Left cardiac atrium (tissue), 4 donors: ENCODE measurements at regions not wholly inside any gene's neighbourhood (a gene's known extent, or its start where the extent isn't known, plus 50 kb on each side); places are given as distances from the start of the nearest gene placed in this dataset.
A peak's percentile ranks its signal among the peaks of the same experiment; 100 is the strongest.

Source experiments
- ATAC-seq, 2 donors: fragments of 200-7000 bp; cut with Tn5 transposase; one replicate each; pipeline ENCODE4 v1.9.1; 2020; ENCODE audit warnings: mild to moderate bottlenecking in 2 of 2, moderate library complexity in 2 of 2
- DNase-seq: peaks from one replicate; pipeline ENCODE4 v3.0.0-alpha.2; 2020
- intact Hi-C, 2 donors: fragments of 100-400 bp; cut with DNase I; formaldehyde crosslinking; loops; one replicate each; pipeline versions ENCODE4 v1.14.1 to v1.15.1; 2022 to 2023
- donor health status: DM: no; HTN: yes; CAD: no.
- donor health status: DM: no; HTN: yes; CAD: no; lungs with severe emphysema.
- donor health status: DM: yes; HTN: yes; CAD: no.
- donor health status: Dilated cardiomyopathy.

DNA sequence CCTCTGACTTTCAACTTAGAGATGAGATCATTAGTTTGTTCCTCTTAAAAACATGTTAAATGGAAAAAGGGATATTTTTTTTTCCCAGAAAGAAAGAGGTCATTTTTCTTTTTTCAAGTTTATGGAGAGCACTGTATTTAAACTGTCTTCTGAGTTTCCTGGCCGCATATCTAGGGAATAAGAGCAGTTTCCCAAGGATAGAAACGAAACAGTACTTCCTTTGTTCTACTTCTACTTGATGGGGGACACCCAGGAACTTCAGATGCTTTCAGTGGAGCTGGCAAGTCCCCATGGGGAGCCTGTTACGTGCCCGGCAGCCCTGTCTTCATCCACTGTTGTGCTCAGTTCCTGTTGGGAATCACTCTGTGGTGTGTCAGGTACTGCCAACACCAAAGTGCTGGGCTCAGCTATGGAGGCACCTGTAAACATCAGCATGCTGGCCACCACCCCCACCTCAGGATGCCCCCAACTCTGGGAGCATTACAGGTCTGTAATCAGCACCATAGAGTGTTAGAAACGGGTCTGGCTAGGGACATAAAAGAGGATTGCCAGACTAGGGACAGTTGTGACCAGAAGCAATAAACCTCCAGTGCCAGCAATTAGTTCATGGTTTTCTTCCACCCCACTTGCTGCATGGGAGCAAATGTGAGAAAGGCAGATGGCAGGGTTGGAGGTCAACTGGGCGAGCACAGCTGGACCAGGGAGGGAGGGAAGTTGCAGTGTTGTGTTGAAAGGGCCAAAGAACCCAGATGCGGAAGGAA is 221.7 kb upstream of the ECI2 start:
- ATAC-seq = no peak
- intact Hi-C loops = loop anchor here in 1 of 2 donors (5.0 kb wide), 1 partner anchor 45 kb away; no protein-coding TSS in a partner anchor
- no peak for DNase-seq

DNA sequence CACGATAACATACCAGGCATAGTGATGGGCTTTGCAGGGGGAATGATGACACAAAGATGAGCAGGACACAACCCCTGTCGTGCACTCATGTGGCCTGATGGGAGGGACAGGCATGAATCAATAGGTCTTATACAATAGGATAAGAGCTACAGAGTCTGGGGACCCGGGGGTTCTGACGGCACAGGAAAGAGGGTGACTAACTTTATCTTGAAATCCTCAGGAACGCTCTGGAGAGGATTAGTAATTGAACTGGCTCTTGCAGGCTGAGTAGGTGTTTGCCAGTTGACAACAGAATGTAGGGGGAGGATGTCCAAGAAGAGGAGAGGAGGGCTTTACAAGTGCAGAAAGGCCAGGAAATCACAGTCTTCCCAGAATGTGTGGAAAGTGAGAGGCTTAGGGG is 219.9 kb upstream of the ECI2 start:
- intact Hi-C loops = loop anchor here in 1 of 2 donors (5.0 kb wide), 1 partner anchor 47 kb away; no protein-coding TSS in a partner anchor
- DNase-seq = no peak
- ATAC-seq = no peak

DNA sequence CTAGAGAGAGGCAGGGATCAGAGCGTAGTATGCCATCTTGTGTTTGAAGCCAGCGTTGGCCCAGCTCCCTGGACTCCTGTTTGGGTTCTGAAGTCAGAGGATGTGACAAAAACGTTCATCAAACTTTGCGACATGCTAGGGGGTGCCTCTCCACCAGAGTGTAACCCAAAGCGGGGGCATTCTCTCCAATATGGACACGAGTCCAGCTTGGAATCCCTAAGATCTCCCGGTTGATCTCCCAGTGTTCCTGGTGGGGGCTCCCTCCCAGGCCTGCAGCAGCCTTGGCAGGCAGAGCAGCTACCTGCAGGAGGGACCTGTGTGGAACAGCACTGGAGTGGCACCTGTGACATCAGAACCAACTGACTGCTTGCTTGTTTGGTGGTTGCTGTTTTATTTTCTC is 218.8 kb upstream of the ECI2 start:
- ATAC-seq (no peak), DNase-seq (no peak)
- intact Hi-C loops = no loop called here

DNA sequence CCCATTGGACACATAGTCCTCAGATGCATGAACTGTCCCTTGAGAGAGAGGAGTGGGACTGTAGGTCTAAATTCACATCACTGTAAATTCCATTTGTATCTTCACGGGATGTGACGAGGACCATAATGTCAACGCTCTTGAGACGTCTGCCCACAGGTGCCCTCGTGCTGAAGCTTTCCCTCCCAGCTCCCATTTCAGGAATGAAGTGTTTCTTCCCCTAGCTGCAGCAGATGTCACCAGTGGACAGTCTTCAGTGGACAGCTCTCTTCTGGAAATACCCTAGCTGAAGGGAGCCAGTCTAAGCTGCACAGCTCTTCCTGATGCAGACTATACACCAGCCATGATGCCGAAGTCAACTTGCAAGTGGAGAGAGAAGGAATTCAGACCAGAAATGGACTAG is 217.4 kb upstream of the ECI2 start:
- ATAC-seq (peak; percentile 4 to 34), DNase-seq (no peak)
- intact Hi-C loops = no loop called here

DNA sequence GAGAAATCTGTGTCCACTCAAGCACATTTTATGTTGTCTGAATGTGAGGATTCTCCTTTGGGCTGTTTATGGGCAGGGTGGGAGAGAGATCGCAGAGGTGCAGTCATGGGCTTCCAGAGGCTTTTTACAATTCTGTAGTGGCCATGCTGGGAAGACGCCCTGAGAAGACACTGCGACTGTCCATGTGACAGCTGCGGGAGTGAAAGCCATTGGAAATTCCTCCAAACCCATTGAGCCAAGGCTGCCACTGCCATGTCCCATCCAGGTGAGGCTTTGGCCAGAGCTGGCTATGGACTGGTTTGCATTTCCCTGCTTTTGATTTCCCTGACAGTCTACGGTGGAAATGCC is 216.9 kb upstream of the ECI2 start:
- ATAC-seq (peak in 1 of 2 donors; percentile 9), DNase-seq (no peak)
- intact Hi-C loops = no loop called here

DNA sequence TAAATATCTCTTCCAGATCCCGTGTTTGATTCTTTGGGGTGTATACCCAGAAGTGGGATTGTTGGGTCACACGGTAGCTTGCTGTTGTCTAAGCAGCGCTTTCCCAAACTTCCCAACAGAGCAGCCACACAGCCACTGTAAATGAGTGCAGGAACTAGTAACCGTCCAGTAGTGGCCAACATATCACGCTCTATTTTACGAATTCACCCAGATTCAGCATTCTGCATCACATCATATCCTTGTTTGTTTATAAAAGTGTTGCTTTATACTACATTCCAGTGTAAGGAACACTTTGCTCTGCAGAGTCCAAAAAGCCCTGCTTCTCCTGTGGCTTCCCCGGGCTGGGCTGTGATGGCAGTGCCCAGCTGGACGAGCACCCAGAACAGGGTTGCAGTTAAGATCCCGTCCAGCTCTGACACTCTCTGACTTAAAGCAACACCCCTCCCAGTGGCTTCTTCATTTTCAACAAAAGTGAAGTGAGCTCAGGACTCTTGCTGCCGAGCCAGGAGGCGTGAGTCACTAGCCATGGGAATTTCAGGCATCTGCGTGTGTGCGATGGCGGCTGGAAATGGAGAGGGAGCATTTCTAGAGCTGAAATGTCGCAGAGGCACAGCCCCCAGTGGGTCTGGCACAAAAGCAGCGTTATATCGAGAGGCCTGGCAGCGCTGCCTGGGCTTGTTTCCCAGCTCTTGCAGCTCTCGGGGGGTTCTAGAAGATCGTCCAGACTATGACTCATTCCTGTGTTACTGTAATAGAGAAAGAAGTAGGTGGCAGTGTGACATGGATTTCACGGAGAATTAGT is 216.3 kb upstream of the ECI2 start:
- intact Hi-C loops = no loop called here
- ATAC-seq (peak; percentile 75 to 88), DNase-seq (peak; percentile 85)

DNA sequence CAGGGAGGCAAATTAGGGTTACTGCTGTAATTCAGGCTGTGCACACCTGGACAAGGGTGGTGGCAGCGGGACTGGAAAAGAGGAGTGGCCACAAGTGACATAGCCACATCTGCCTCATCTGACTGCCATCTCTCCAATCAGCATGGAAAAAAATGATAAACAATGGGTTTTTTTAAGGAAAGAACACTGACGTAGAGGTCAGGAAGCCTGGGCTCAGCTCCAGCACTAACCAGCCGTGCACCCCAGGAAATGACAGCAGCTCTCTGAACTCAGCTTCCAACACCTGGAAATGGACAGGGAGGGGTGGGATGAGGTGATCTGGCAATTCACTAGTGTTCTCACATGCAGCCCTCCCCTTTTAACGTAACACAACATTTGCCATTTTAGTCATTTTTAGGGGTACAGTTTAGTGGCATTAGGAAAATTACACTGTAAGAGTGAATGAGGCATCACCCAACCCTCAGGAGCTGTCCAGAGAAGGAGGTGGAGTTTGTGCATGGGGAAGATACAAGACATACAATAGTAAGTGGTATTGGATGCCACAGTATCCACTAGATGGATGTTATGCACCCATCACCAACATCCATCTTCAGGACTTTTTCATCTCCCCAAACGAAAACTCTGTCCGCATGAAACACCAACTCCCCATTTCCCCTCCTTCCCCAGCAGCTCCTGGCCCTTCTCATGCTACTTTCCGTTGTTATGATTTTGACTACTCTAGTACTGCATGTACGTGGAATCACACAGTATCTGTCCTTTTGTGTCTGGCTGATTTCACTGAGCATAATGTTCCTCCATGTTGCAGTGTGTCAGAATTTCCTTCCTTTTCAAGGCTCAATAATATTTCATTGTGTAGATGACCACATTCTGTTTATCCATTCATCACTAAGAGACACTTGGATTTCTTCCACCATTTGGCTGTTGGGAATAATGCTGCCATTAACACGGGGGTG is 215.5 kb upstream of the ECI2 start:
- intact Hi-C loops = no loop called here
- DNase-seq = peak; percentile 52
- peak in 1 of 2 donors; percentile 5 for ATAC-seq

DNA sequence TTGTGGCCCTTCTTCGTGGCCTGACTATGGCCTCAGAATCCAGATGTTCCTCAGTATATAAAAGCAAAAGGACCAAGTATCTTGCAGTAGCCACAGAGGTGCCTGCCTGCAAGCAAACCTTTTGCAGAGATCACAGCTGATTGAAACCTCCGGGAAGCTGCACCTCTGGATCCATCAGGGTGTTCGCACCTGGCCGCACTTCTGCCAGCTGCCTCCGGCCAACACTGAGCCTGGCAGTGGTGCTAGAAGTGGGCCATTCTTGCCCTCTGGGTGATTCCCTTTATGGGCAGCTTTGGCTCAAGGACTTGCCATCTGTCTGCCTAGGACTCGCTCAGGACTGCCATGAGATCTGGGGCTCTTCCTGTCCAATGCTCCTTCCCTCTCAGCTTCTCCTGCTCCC is 214.6 kb upstream of the ECI2 start:
- no peak for DNase-seq
- ATAC-seq = no peak
- intact Hi-C loops = no loop called here

DNA sequence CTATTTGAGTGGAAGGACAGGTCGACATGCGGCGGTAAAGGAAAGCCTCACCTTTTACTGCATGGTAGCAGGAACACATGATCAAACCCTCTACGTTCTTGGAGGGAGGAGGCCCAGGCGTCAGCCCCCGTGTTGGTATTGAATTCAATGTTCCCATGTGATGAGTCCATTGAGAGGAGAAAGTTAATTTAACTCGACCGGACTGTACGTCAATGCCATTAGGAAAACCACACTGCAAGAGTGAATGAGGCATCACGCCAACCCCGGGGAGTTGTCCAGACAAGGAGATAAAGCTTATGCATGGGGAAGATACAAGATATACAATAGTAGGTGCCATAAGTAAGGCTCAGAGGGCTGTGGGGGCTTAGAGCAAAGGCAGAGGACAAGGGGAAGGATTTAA is 213.9 kb upstream of the ECI2 start:
- no peak for ATAC-seq

DNA sequence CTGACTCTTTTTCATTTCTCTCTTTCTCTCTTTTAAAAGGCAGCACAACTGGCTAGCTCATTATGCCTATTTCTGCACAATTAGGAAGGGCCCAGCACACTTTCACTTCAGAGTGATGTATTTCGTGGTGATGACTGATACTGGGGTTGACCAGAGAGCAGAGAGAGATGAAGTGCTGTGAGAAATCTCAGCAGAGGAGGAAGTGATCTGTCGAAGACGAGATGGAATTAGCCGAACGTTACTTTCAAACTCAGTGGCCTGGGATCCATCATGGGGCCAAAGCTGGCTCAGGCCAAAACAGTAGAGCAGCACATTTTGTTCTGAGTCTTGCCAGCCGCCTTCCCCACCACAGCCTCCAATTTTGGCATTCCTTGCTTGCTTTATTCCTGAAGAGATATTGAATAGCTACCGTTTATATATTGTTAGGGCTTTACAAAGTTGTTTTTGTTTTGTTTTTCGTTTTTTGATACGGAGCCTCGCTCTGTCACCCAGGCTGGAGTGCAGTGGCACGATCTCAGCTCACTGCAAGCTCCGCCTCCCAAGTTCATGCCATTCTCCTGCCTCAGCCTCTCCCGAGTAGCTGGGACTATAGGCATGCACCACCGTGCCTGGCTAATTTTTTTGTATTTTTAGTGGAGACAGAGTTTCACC is 213.2 kb upstream of the ECI2 start:
- intact Hi-C loops = no loop called here
- DNase-seq (no peak), ATAC-seq (no peak)

More for the DNA sequence above, 213.9 kb upstream of the ECI2 start:
- intact Hi-C loops = no loop called here
- no peak for DNase-seq

DNA sequence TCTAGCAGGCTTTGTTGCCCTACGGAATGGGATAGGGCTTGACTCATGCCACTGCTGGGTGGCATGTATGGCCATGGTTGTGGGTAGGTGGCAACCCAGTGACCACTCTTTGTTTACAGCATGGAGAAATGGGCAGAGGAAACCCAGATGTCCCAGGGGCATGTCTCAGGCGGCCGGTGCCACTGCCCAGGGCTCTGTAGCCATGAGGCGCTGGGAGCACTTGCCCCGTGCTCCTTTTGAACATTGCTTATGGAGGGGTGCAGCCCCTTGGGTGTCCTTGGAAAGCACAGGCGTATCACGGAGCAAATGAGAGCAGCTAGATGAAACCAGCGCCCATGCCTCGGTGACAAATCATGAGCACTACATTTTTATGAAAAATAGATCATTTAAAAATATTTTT is 212.5 kb upstream of the ECI2 start:
- DNase-seq = no peak
- ATAC-seq = no peak
- intact Hi-C loops = no loop called here

DNA sequence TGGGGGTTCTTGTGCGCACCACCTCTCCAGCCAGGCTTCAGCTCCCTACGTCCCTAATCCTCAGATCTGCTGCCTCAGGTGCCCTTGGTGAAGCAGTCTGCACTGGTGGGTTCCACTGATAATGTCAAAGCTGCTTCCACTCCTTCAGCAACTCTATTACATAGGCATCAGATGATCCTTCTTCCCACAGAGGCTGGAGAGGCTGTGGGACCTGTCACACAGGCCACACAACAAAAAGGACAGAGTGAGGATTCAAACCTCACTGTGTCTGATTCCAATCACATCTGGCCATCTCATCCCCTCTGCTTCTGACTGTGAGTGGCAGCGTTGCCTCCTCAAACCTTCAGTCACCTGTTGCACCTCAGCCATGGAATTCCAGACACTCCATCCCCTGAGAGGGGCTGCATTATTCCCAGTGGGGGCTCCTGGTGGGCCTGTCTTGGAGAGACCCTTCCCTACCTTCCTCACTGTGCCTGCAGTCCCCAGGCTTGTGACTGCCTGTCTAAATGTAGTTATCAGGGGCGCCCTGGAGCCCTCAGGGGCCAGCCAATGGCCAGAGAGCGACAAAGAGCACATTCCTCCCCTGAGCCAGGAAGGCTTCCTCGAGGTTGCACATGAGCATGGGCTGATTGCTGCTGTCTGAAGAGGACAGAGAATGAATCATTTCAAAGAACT is 211.4 kb upstream of the ECI2 start:
- ATAC-seq = peak in 1 of 2 donors; percentile 4
- DNase-seq = no peak
- intact Hi-C loops = no loop called here

DNA sequence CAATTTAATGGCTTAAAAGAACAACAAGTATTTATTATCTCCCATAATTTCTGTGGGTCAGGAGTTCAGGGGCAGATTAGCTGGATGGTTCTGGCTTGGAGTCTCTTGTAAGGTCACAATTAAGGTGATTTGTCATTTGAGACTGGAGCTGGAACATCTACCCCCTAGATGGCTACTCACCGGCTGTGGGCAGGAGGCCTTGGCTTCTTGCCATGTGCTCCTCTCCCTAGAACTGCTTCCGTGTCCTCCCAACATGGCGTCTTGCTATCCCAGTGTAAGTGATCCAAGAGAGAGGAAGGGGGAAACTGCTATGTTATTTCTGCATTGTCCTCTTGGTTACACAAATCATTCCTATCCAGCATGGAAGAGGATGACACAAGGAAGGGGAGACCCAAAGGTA is 210.2 kb upstream of the ECI2 start:
- intact Hi-C loops = no loop called here
- DNase-seq = no peak
- no peak for ATAC-seq

DNA sequence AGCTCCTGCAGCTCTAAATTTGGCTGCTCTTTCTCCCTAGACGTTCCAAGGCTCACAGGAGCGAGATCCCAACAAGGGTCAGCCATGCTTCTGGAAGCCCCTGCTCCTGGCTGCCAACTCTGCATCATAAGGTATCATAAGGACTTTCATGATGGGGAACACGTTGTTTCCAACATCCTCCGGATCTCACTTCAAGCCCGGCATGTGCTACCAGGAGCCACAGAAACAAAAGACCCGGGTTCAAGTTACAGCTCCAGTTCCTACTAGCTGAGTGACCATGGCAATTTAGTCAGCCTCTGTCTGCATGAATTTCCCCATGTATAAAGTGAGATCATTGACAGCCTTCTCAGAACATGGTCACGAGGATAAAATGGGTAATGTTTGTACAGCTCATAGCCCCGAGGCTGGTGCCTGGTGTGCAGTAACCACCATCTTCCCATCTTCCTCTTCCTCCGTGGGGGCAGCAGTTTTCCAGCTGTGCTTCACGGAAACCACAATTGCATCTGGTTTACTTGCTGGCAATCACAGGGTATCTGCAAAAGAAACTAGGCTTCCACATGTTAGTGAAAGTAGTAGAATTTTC is 209.0 kb upstream of the ECI2 start:
- intact Hi-C loops = no loop called here
- no peak for ATAC-seq
- DNase-seq = no peak

DNA sequence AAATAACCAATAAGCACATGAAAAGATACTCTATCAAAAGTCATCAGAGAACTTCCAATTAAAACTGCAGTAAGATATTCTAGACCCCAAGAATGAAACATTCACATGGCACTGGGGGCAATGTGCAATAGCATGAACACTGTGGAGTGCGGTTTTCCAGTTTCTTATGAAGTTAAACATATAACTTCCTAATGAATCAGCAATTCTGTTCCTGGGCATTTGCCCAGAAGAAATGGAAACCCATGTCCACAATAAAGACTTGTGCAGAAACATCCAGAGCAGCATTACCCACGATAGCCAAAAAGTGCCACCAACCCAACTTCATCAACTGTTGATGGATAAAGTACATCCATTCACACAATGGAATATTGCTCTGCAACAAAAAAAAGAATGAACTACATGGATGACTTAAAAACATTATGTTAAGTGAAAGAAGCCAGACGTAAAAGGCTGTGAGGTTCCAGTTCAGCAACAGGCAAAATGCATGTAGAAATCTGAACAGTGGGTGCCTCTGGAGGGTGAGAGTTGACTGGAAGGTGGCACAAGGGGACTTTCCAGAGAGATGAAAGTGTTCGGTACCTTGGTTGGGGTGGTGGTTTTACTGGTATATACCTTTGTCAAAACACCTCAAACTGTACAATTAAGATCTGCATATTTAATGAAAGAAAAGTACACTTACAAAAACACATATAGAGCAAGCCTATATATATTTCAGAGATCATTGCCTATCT is 207.2 kb upstream of the ECI2 start:
- intact Hi-C loops = no loop called here
- no peak for DNase-seq
- ATAC-seq = no peak

DNA sequence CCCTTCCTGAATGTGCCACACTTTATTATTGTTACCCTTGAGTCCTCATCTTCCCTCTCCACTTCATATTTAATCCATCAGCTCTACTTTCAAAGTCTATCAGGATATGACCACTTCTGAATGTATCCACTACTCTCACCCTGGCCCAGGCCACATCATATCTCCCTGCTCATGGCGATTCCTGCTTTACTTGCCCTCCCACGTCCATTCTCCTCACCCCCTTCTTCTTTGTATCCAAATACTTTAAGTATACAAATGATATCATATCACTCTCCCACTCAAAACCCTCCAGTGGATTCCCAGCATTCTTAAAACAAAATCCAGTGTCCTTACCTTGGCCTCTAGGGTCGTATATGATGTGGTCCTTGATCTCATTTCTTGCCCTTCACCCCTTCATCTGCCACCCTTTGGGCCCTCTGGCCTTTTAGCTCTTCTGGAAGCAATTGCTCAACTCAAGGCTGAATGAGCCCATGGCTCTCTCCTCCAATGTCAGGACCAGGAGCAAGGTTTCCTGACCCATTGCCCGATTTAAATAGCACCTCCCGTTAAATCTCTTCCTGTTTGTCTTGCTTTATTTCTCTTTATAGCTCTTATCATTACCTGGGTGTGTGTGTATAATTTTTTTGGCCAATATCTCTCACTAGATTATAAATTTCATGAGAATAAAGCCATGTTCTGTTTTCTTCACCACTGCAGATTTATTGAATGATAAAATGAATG is 205.9 kb upstream of the ECI2 start:
- no peak for DNase-seq
- no peak for ATAC-seq
- intact Hi-C loops = no loop called here

DNA sequence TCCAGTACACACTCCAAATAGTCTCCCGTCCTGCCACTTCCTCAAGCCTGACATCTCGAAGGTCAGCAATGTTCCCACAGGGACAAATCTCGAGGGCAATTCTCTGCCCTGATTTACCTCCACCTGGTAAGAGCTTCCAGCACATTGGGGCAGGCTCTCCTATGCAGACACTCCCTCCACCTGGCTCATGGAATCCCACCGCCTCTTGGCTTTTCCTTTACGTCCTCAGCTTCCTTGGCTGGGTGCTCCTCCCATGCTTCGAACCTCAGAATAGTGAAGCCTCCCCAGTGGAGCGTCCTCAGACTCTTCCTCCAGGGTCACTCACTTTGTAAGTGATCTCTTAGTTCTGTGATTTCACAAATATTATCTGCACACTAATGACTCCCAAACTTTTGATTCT is 205.2 kb upstream of the ECI2 start:
- intact Hi-C loops = no loop called here
- ATAC-seq (no peak), DNase-seq (no peak)
